Naive thymus-derived CD4-positive, alpha-beta T cell (primary cell): ENCODE measurements at regions not wholly inside any gene's neighbourhood (a gene's known extent, or its start where the extent isn't known, plus 50 kb on each side); places are given as distances from the start of the nearest gene placed in this dataset.

Experiments
- ATAC-seq: fragments of 150-1000 bp; cut with Tn5 transposase; 2 replicates; pipeline ENCODE4 v1.10.0; 2021; ENCODE audit warnings: mild to moderate bottlenecking, moderate library complexity
- CTCF ChIA-PET: fragments of 350-600 bp; sonication (Branson Sonifier 250); formaldehyde crosslinking; loops from one replicate; lab custom pipeline; 2021; ENCODE audit warnings: antibody characterized with exemption; lab: Charles Lee
- POLR2A ChIA-PET: fragments of 350-600 bp; sonication (Branson Sonifier 250); formaldehyde crosslinking; loops from one replicate; lab custom pipeline; 2021; ENCODE audit warnings: antibody characterized with exemption, inconsistent platforms; lab: Charles Lee
- DNase-seq, 9 donors: peaks; one replicate each; pipeline versions ENCODE4 v3.0.0 to v3.0.0-alpha.2; 2020 to 2022; ENCODE audit warnings: mixed read lengths in 1 of 9
- H3K27ac ChIP-seq: one replicate; pipeline ENCODE4 v1.7.0; 2013; ENCODE audit warnings: mild to moderate bottlenecking, low read depth, low read length, moderate library complexity
- H3K27me3 ChIP-seq, 2 donors: one replicate each; pipeline ENCODE4 v1.7.0; 2013; ENCODE audit warnings: low read length in 2 of 2, mild to moderate bottlenecking in 2 of 2, moderate library complexity in 2 of 2; ENCODE audit not compliant: control insufficient read depth in 2 of 2, insufficient read depth in 2 of 2
- H3K36me3 ChIP-seq, 3 experiments: 1 replicate in 2 of 3; 2 replicates in 1 of 3; pipeline ENCODE4 v1.7.0; 2013; ENCODE audit warnings: low read length in 3 of 3, mild to moderate bottlenecking in 3 of 3, moderate library complexity in 1 of 3; ENCODE audit not compliant: insufficient read depth in 3 of 3, control insufficient read depth in 2 of 3
- H3K4me1 ChIP-seq, 2 donors: one replicate each; pipeline ENCODE4 v1.7.0; 2013; ENCODE audit warnings: low read length in 2 of 2, mild to moderate bottlenecking in 2 of 2, moderate library complexity in 1 of 2; ENCODE audit not compliant: control insufficient read depth in 2 of 2, insufficient read depth in 2 of 2
- H3K4me3 ChIP-seq: 2 replicates; pipeline ENCODE4 v1.7.0; 2013; ENCODE audit warnings: mild to moderate bottlenecking, low read length
- H3K9me3 ChIP-seq, 3 experiments: 1 replicate in 2 of 3; 2 replicates in 1 of 3; pipeline ENCODE4 v1.7.0; 2013; ENCODE audit warnings: low read length in 3 of 3; ENCODE audit not compliant: control insufficient read depth in 2 of 3
- H3K27ac Mint-ChIP-seq, 9 donors: one replicate each; pipeline ENCODE4 v1.8.0; 2020 to 2022; ENCODE audit warnings: mixed read lengths in 9 of 9, mild to moderate bottlenecking in 8 of 9, moderate library complexity in 5 of 9, inconsistent platforms in 2 of 9
- H3K27me3 Mint-ChIP-seq, 5 donors: one replicate each; pipeline ENCODE4 v1.8.0; 2021 to 2022; ENCODE audit warnings: mixed read lengths in 5 of 5, mild to moderate bottlenecking in 1 of 5
- H3K36me3 Mint-ChIP-seq, 5 donors: one replicate each; pipeline ENCODE4 v1.8.0; 2020 to 2022; ENCODE audit warnings: mixed read lengths in 5 of 5, mild to moderate bottlenecking in 3 of 5, inconsistent platforms in 1 of 5
- H3K4me1 Mint-ChIP-seq, 7 donors: one replicate each; pipeline ENCODE4 v1.8.0; 2020 to 2022; ENCODE audit warnings: mixed read lengths in 7 of 7, mild to moderate bottlenecking in 3 of 7, inconsistent platforms in 1 of 7
- H3K4me3 Mint-ChIP-seq, 10 donors: one replicate each; pipeline ENCODE4 v1.8.0; 2020 to 2022; ENCODE audit warnings: mild to moderate bottlenecking in 10 of 10, mixed read lengths in 10 of 10, moderate library complexity in 6 of 10, inconsistent platforms in 2 of 10
- H3K9me3 Mint-ChIP-seq, 11 donors: one replicate each; pipeline ENCODE4 v1.8.0; 2020 to 2022; ENCODE audit warnings: mixed read lengths in 11 of 11, mild to moderate bottlenecking in 4 of 11, inconsistent platforms in 1 of 11, moderate library complexity in 1 of 11
- intact Hi-C, 2 donors: fragments of 100-400 bp; cut with micrococcal nuclease; formaldehyde crosslinking; loops; one replicate each; pipeline ENCODE4 v1.15.1; 2023

DNA sequence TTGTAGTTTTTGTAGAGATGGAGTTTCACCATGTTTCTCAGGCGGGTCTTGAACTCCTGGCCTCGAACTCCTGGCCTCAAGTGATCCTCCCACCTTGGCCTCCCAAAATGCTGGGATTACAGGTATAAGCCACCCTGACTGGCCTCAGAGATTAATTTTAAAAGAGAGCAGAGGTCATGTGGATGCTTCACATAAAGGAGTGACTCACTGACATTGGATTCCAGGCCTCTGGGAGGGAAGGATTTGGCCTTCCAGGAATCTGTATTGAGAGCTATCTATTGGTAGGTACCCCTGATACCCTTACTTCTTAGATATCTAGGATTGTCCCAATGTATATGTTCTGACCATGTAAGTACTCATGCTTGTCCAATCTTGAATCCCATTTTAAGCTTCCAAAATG is 138.4 kb downstream of the FAM161A start:
- Mint-ChIP-seq H3K4me3 (no peak overlapping the region), H3K27ac (no peak overlapping the region), H3K36me3 (no peaks in the 10 kb centered on the region), H3K9me3 (no peaks in the 10 kb centered on the region), H3K27me3 (no peaks in the 10 kb centered on the region), H3K4me1 (no peaks in the 10 kb centered on the region)
- H3K27ac ChIP-seq: no peak overlapping the region
- H3K4me1 ChIP-seq: no peaks in the 10 kb centered on the region
- ChIA-PET POLR2A (no interaction called here), CTCF (no interaction called here)
- no peak for ATAC-seq
- H3K27me3 ChIP-seq: no peaks in the 10 kb centered on the region
- H3K36me3 ChIP-seq: no peaks in the 10 kb centered on the region
- H3K4me3 ChIP-seq: no peak overlapping the region
- H3K9me3 ChIP-seq: no peaks in the 10 kb centered on the region
- intact Hi-C loops: no loop called here
- no peak for DNase-seq

DNA sequence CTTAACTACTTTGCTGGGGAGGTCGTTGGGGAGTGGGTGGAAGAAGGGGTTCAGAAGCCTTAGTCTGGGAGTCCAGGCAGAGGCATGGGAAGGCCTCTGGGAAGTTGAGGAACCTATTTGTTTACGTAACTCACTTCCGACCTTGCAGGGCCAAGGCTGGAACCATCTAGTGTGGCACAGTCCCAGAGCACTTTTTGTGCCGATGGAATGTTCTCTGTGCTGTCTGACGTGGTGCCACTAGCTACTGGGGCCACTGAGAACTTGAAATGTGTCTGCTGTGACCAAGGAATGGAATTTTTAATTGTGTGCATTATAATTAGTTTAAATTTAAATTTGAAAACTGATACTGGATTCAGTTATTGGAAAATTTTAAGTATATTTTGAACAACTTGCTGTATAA is 139.7 kb downstream of the FAM161A start:
- Histone ChIP-seq H3K4me1 (no peaks in the 10 kb centered on the region), H3K36me3 (no peaks in the 10 kb centered on the region), H3K27me3 (no peaks in the 10 kb centered on the region), H3K9me3 (no peaks in the 10 kb centered on the region), H3K27ac (no peak overlapping the region), H3K4me3 (no peak overlapping the region)
- Mint-ChIP-seq H3K27ac (no peak overlapping the region), H3K27me3 (no peaks in the 10 kb centered on the region), H3K4me1 (no peaks in the 10 kb centered on the region), H3K9me3 (no peaks in the 10 kb centered on the region), H3K4me3 (no peak overlapping the region), H3K36me3 (no peaks in the 10 kb centered on the region)
- intact Hi-C loops: no loop called here
- CTCF ChIA-PET: no interaction called here
- ATAC-seq: no peak
- no peak for DNase-seq
- POLR2A ChIA-PET: no interaction called here

DNA sequence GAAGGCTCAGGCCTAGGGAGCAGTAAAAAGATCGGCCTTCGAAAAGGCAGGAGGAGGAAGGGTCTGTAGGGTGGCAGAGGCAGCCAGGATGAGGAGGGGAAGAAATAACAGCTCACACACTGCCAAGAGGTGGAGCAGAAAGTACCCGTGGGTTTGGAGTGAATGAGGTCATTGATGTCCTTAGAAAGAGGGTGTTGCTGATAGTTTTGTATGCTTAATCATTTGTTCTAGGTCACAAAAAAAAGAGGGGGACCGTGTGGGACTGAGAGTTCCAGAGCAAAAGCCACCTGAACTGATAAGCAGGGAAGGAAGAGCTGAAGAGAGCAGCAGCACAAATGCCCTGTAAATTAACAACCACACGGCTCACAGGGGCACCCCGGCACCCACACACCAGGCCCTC is 140.4 kb downstream of the FAM161A start:
- H3K27ac Mint-ChIP-seq: no peak overlapping the region
- intact Hi-C loops: no loop called here
- H3K4me1 Mint-ChIP-seq: no peaks in the 10 kb centered on the region
- no peaks in the 10 kb centered on the region for H3K9me3 Mint-ChIP-seq
- H3K36me3 ChIP-seq: no peaks in the 10 kb centered on the region
- ATAC-seq (no peak), DNase-seq (no peak)
- no peaks in the 10 kb centered on the region for H3K27me3 Mint-ChIP-seq
- H3K4me1 ChIP-seq: no peaks in the 10 kb centered on the region
- H3K27ac ChIP-seq: no peak overlapping the region
- no peaks in the 10 kb centered on the region for H3K36me3 Mint-ChIP-seq
- H3K9me3 ChIP-seq: no peaks in the 10 kb centered on the region
- no peak overlapping the region for H3K4me3 Mint-ChIP-seq
- no peak overlapping the region for H3K4me3 ChIP-seq
- ChIA-PET CTCF (no interaction called here), POLR2A (no interaction called here)
- H3K27me3 ChIP-seq: no peaks in the 10 kb centered on the region

DNA sequence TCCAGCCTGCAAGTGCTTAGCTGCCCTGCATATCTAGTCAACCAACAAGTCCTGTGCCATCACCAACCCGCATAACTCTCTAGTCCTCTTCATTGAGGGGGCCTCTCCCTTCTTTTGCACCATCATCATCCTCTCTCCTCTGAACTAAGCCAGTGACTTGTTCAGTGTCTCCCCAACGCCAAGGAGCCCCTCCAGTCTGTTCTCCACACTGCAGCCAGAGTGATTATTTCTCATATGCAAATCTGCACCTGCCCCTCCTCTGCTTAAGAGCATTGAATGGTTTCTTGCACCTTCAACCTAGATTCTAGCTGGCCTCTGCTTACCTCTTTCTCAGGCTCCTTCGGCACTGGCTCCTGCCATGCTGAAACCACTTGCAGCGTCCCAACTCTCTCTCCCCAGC is 141.8 kb downstream of the FAM161A start:
- ChIA-PET POLR2A (no interaction called here), CTCF (no interaction called here)
- DNase-seq (no peak), ATAC-seq (no peak)
- Mint-ChIP-seq H3K4me1 (peaks cover 0 to 4% (median 0%) of the 10 kb centered on the region in 7 donors), H3K4me3 (no peak overlapping the region), H3K36me3 (no peaks in the 10 kb centered on the region), H3K9me3 (no peaks in the 10 kb centered on the region), H3K27ac (no peak overlapping the region), H3K27me3 (no peaks in the 10 kb centered on the region)
- Histone ChIP-seq H3K4me3 (no peak overlapping the region), H3K27ac (no peak overlapping the region), H3K36me3 (no peaks in the 10 kb centered on the region), H3K9me3 (no peaks in the 10 kb centered on the region), H3K27me3 (no peaks in the 10 kb centered on the region), H3K4me1 (no peaks in the 10 kb centered on the region)
- intact Hi-C loops: no loop called here

DNA sequence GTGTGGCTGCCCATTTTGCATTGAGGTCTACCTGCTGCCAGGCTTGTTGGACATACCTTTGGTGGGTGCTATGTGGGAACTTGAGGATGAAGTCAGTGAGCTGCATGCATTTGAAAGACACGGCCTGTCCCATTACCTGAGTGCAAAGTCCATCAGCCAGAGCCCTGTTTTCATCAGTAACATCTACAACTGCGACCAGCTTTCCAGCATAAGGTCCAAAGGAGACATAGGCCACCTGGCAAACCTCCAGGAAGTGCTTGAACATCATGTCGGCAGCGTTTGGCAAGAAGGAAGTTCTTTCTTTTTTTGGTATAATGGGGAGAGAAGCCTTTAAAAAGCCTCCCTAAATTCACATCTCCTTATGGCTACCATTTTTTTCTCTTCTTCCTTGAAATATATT is 143.1 kb downstream of the FAM161A start:
- ATAC-seq (no peak), DNase-seq (no peak)
- ChIA-PET POLR2A (no interaction called here), CTCF (no interaction called here)
- intact Hi-C loops: no loop called here
- no peaks in the 10 kb centered on the region for H3K27me3 ChIP-seq
- Mint-ChIP-seq H3K9me3 (no peaks in the 10 kb centered on the region), H3K4me1 (peaks cover 0 to 4% (median 0%) of the 10 kb centered on the region in 7 donors), H3K27me3 (no peaks in the 10 kb centered on the region), H3K27ac (no peak overlapping the region), H3K36me3 (no peaks in the 10 kb centered on the region), H3K4me3 (no peak overlapping the region)
- H3K4me1 ChIP-seq: no peaks in the 10 kb centered on the region
- H3K36me3 ChIP-seq: no peaks in the 10 kb centered on the region
- H3K27ac ChIP-seq: no peak overlapping the region
- no peak overlapping the region for H3K4me3 ChIP-seq
- no peaks in the 10 kb centered on the region for H3K9me3 ChIP-seq

DNA sequence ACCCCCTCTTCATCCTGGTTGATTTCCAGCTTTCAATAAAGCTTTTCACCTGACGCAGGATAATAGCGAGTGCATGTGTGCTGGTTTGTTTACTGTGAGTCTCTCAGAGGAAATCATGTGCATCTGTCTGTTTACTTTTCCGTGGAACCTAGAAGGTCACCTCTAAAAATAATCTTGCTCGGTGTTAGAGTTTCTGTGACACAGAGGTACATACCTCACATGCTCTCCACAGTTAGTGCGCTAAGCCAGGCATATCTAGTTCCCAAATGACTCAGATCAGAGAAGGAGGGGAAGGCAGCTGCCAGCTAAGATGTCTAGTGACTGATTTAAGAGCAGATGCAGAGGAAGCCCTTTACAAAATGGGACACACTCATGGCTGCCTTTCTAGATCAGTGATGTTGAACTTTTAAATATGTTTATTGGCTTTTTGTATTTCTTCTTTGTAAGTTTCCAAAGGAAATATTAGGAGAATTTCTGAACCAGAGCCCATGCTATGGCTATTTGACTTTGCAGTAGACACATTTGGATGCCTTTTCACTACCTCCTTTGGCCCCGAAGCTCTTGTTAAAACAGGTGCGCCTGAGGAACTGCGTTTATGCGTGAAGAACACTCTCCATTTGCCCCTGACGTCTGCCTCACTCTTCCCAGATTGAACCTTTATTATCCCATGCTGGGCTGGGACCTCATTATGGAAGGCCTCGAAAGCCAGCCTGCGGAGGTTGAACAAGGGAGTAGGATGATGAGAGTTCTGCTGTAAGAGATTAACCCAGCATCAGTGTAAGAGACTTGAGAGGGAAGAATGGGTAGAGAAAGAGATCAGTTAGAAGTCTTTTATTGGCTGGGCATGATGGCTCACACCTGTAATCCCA is 145.6 kb downstream of the FAM161A start:
- ATAC-seq: no peak
- no peaks in the 10 kb centered on the region for H3K27me3 ChIP-seq

DNA sequence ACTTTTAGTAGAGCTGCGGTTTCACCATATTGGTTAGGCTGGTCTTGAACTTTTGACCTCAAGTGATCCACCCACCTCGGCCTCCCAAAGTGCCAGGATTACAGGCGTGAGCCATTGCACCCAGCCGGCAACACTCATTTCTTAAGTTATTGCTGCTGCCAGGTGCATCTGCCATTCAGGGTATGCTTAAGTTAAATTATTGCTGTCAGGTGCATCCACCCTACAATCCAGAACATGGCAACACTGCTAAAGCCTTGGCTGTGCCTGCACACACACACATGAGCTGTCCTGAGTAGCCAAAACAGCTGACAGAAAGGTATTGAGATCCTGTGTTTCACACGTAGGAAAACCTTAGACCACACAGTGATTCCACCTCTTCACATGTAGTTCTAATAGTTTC is 148.2 kb downstream of the FAM161A start:
- POLR2A ChIA-PET: no interaction called here

More for the DNA sequence above, 145.6 kb downstream of the FAM161A start:
- no peak overlapping the region for H3K27ac ChIP-seq
- Mint-ChIP-seq H3K9me3 (no peaks in the 10 kb centered on the region), H3K27me3 (peaks cover 0 to 4% (median 0%) of the 10 kb centered on the region in 5 donors), H3K36me3 (no peaks in the 10 kb centered on the region), H3K4me1 (peaks cover 0 to 4% (median 0%) of the 10 kb centered on the region in 7 donors), H3K27ac (no peak overlapping the region), H3K4me3 (no peak overlapping the region)
- H3K36me3 ChIP-seq: no peaks in the 10 kb centered on the region
- ChIA-PET CTCF (no interaction called here), POLR2A (no interaction called here)
- H3K9me3 ChIP-seq: no peaks in the 10 kb centered on the region
- H3K4me3 ChIP-seq: no peak overlapping the region
- no peak for DNase-seq
- intact Hi-C loops: no loop called here
- no peaks in the 10 kb centered on the region for H3K4me1 ChIP-seq

More for the DNA sequence above, 148.2 kb downstream of the FAM161A start:
- no peaks in the 10 kb centered on the region for H3K27me3 ChIP-seq
- no peak overlapping the region for H3K27ac ChIP-seq
- ATAC-seq (no peak), DNase-seq (no peak)
- H3K36me3 ChIP-seq: no peaks in the 10 kb centered on the region
- CTCF ChIA-PET: no interaction called here
- Mint-ChIP-seq H3K4me1 (peaks cover 0 to 4% (median 0%) of the 10 kb centered on the region in 7 donors), H3K4me3 (no peak overlapping the region), H3K9me3 (no peaks in the 10 kb centered on the region), H3K36me3 (no peaks in the 10 kb centered on the region), H3K27ac (no peak overlapping the region), H3K27me3 (peaks cover 0 to 5% (median under 1%) of the 10 kb centered on the region in 5 donors)
- intact Hi-C loops: no loop called here
- H3K4me3 ChIP-seq: no peak overlapping the region
- no peaks in the 10 kb centered on the region for H3K9me3 ChIP-seq
- H3K4me1 ChIP-seq: no peaks in the 10 kb centered on the region
